WTC11 (cell line): ENCODE measurements at regions not wholly inside any gene's neighbourhood (a gene's known extent, or its start where the extent isn't known, plus 50 kb on each side); places are given as distances from the start of the nearest gene placed in this dataset.
A peak's percentile ranks its signal among the peaks of the same experiment; 100 is the strongest.

Experiments used
- ATAC-seq: fragments of 200-7000 bp; cut with Tn5 transposase; 2 replicates; pipeline ENCODE4 v1.10.0; 2021; ENCODE audit warnings: mild to moderate bottlenecking, moderate library complexity
- CTCF ChIA-PET: fragments of 300-600 bp; sonication (Branson Sonifier 250); formaldehyde crosslinking; loops from one replicate; lab custom pipeline; 2021; ENCODE audit warnings: antibody characterized with exemption; lab: Charles Lee
- POLR2A ChIA-PET: fragments of 350-600 bp; sonication (Branson Sonifier 250); formaldehyde crosslinking; loops from one replicate; lab custom pipeline; 2021; ENCODE audit warnings: antibody characterized with exemption; lab: Charles Lee
- DNase-seq: peaks from one replicate; pipeline ENCODE4 v3.0.0; 2021; ENCODE audit warnings: low spot score
- H3K27ac Mint-ChIP-seq: 2 replicates; pipeline ENCODE4 v1.8.0; 2021; ENCODE audit warnings: mixed read lengths
- H3K27me3 Mint-ChIP-seq: 2 replicates; pipeline ENCODE4 v1.8.0; 2021; ENCODE audit warnings: low read depth, mild to moderate bottlenecking, moderate library complexity, mixed read lengths
- H3K36me3 Mint-ChIP-seq: 2 replicates; pipeline ENCODE4 v1.8.0; 2021; ENCODE audit warnings: mixed read lengths
- H3K4me1 Mint-ChIP-seq: 2 replicates; pipeline ENCODE4 v1.8.0; 2022; ENCODE audit warnings: mixed read lengths
- H3K4me3 Mint-ChIP-seq: 2 replicates; pipeline ENCODE4 v1.8.0; 2021; ENCODE audit warnings: mild to moderate bottlenecking, moderate library complexity, mixed read lengths
- H3K9me3 Mint-ChIP-seq: 2 replicates; pipeline ENCODE4 v1.8.0; 2021; ENCODE audit warnings: mixed read lengths
- AR ChIP-seq: fragments of 250-450 bp; sonication (Bioruptor Pico); IDR thresholded peaks from 2 replicates; pipeline ENCODE4 v1.9.0; 2021; ENCODE audit warnings: mild to moderate bottlenecking
- ATF3 ChIP-seq: sonication (generic); formaldehyde crosslinking; conservative IDR thresholded peaks from 2 replicates; pipeline ENCODE4 v1.8.1; 2022; ENCODE audit warnings: mild to moderate bottlenecking, missing genetic modification reagents
- CREB1 ChIP-seq: sonication (generic); formaldehyde crosslinking; IDR thresholded peaks from 2 replicates; pipeline ENCODE4 v1.8.0; 2023; ENCODE audit warnings: mild to moderate bottlenecking, missing genetic modification reagents
- ELF4 ChIP-seq: sonication (generic); formaldehyde crosslinking; IDR thresholded peaks from 2 replicates; pipeline ENCODE4 v1.8.1; 2022; ENCODE audit warnings: low read depth, mild to moderate bottlenecking, moderate library complexity, missing genetic modification reagents
- EMX1 ChIP-seq: fragments of 250-450 bp; sonication (Bioruptor Pico); IDR thresholded peaks from 2 replicates; pipeline ENCODE4 v1.8.0; 2021; ENCODE audit warnings: mild to moderate bottlenecking
- FOXP1 ChIP-seq: sonication (generic); formaldehyde crosslinking; IDR thresholded peaks from 2 replicates; pipeline ENCODE4 v1.8.0; 2022; ENCODE audit warnings: missing genetic modification reagents, mild to moderate bottlenecking, moderate library complexity, borderline replicate concordance
- GABPB1 ChIP-seq: sonication (generic); formaldehyde crosslinking; IDR thresholded peaks from 2 replicates; pipeline ENCODE4 v1.8.1; 2023; ENCODE audit warnings: mild to moderate bottlenecking, missing genetic modification reagents
- IRF2 ChIP-seq: sonication (generic); formaldehyde crosslinking; IDR thresholded peaks from 2 replicates; pipeline ENCODE4 v1.8.0; 2022; ENCODE audit warnings: low read depth, missing genetic modification reagents, borderline replicate concordance
- KAT7 ChIP-seq: sonication (generic); formaldehyde crosslinking; IDR thresholded peaks from 2 replicates; pipeline ENCODE4 v1.8.1; 2023; ENCODE audit warnings: missing genetic modification reagents, mild to moderate bottlenecking, borderline replicate concordance
- MLX ChIP-seq: sonication (generic); formaldehyde crosslinking; IDR thresholded peaks from 2 replicates; pipeline ENCODE4 v1.8.1; 2023; ENCODE audit warnings: mild to moderate bottlenecking, missing genetic modification reagents, moderate library complexity
- NFE2L1 ChIP-seq: sonication (generic); formaldehyde crosslinking; IDR thresholded peaks from 2 replicates; pipeline ENCODE4 v1.8.1; 2023; ENCODE audit warnings: missing genetic modification reagents
- PRDM15 ChIP-seq: sonication (generic); formaldehyde crosslinking; IDR thresholded peaks from 2 replicates; pipeline ENCODE4 v1.8.0; 2022; ENCODE audit warnings: missing genetic modification reagents
- PREB ChIP-seq: sonication (generic); formaldehyde crosslinking; IDR thresholded peaks from 2 replicates; pipeline ENCODE4 v1.8.1; 2022; ENCODE audit warnings: mild to moderate bottlenecking, missing genetic modification reagents, moderate library complexity, borderline replicate concordance
- STAT6 ChIP-seq: sonication (generic); formaldehyde crosslinking; conservative IDR thresholded peaks from 2 replicates; pipeline ENCODE4 v1.8.1; 2023; ENCODE audit warnings: mild to moderate bottlenecking, low read depth, missing genetic modification reagents, moderate library complexity
- TCF7 ChIP-seq: sonication (generic); formaldehyde crosslinking; IDR thresholded peaks from 2 replicates; pipeline ENCODE4 v1.8.0; 2022; ENCODE audit warnings: mild to moderate bottlenecking, low read depth, missing genetic modification reagents, moderate library complexity
- USF2 ChIP-seq: sonication (generic); formaldehyde crosslinking; IDR thresholded peaks from 2 replicates; pipeline ENCODE4 v1.8.1; 2023; ENCODE audit warnings: mild to moderate bottlenecking, missing genetic modification reagents, moderate library complexity
- ZNF121 ChIP-seq: sonication (generic); formaldehyde crosslinking; IDR thresholded peaks from 2 replicates; pipeline ENCODE4 v1.8.0; 2023; ENCODE audit warnings: missing genetic modification reagents
- ZNF138 ChIP-seq: sonication (generic); formaldehyde crosslinking; conservative IDR thresholded peaks from 2 replicates; pipeline ENCODE4 v1.8.1; 2022; ENCODE audit warnings: mild to moderate bottlenecking, moderate library complexity, missing genetic modification reagents
- ZNF263 ChIP-seq: sonication (generic); formaldehyde crosslinking; IDR thresholded peaks from 2 replicates; pipeline ENCODE4 v1.8.1; 2022; ENCODE audit warnings: low read depth, mild to moderate bottlenecking, moderate library complexity, missing genetic modification reagents
- ZNF423 ChIP-seq: fragments of 250-450 bp; sonication (Bioruptor Pico); IDR thresholded peaks from 2 replicates; pipeline ENCODE4 v2.1.2; 2022; ENCODE audit warnings: mild to moderate bottlenecking, moderate library complexity
- ZSCAN18 ChIP-seq: fragments of 250-450 bp; sonication (Bioruptor Pico); IDR thresholded peaks from 2 replicates; pipeline ENCODE4 v2.1.2; 2022; ENCODE audit warnings: mild to moderate bottlenecking, moderate library complexity

- Mint-ChIP-seq H3K4me3 (no peak overlapping the region), H3K27me3 (peaks cover 69% of the 10 kb centered on the region), H3K36me3 (0 out of 2 replicates have a peak, but pooled peaks cover 3% of the 10 kb centered on the region), H3K9me3 (peaks cover 7% of the 10 kb centered on the region), H3K4me1 (peaks cover 13% of the 10 kb centered on the region), H3K27ac (no peak overlapping the region)
- ChIA-PET CTCF (no interaction called here), POLR2A (no interaction called here)
- no peak for TF ChIP-seq PRDM15
- TF ChIP-seq KAT7 (CRISPR knock-in tag), result no peak
- TF ChIP-seq ZSCAN18 (CRISPR knock-in tag), result no peak
- no peak for TF ChIP-seq ZNF138 (CRISPR knock-in tag)
- no peak for TF ChIP-seq ZNF263 (CRISPR knock-in tag)
- no peak for TF ChIP-seq PREB (CRISPR knock-in tag)
- TF ChIP-seq NFE2L1 (CRISPR knock-in tag), result no peak
- TF ChIP-seq IRF2, result no peak
- TF ChIP-seq MLX (CRISPR knock-in tag), result no peak
- TF ChIP-seq EMX1 (CRISPR knock-in tag), result no peak
- TF ChIP-seq TCF7 (CRISPR knock-in tag), result no peak
- no peak for TF ChIP-seq FOXP1
- TF ChIP-seq ZNF121 (CRISPR knock-in tag), result no peak
- no peak for TF ChIP-seq CREB1 (CRISPR knock-in tag)
- DNase-seq, result no peak
- peak; percentile 62 for ATAC-seq
Observed at GRCh38 chr3:31008994-31009393, 114.5 kb upstream of the GADL1 start.

- H3K9me3 Mint-ChIP-seq, result peaks cover 7% of the 10 kb centered on the region
- no peak overlapping the region for H3K27ac Mint-ChIP-seq
- ChIA-PET POLR2A (no interaction called here), CTCF (interaction anchor here (0.8 kb wide), 1 partner anchor 97 kb away, joined by 3 read pairs; no protein-coding TSS in a partner anchor)
- H3K4me1 Mint-ChIP-seq, result peaks cover 13% of the 10 kb centered on the region
- TF ChIP-seq AR (CRISPR knock-in tag) (no peak), USF2 (CRISPR knock-in tag) (no peak), ELF4 (CRISPR knock-in tag) (no peak), ZNF423 (CRISPR knock-in tag) (no peak), ATF3 (CRISPR knock-in tag) (no peak), GABPB1 (CRISPR knock-in tag) (no peak), STAT6 (CRISPR knock-in tag) (no peak), KAT7 (CRISPR knock-in tag) (no peak)
- H3K4me3 Mint-ChIP-seq, result no peak overlapping the region
- peaks cover 74% of the 10 kb centered on the region for H3K27me3 Mint-ChIP-seq
- H3K36me3 Mint-ChIP-seq, result 0 out of 2 replicates have a peak, but pooled peaks cover 3% of the 10 kb centered on the region
- DNase-seq, result no peak
- peak; percentile 91 for ATAC-seq
Observed at GRCh38 chr3:31009881-31010280, 115.4 kb upstream of the GADL1 start.
